Smooth muscle cell (in vitro differentiated cells): ENCODE measurements at regions not wholly inside any gene's neighbourhood (a gene's known extent, or its start where the extent isn't known, plus 50 kb on each side); places are given as distances from the start of the nearest gene placed in this dataset.
"Not testable (repeated sequence)": the region's sequence is repeated elsewhere in the genome, so short reads cannot be mapped to it uniquely, and the experiment has no call there.

ENCODE experiments used
- DNase-seq: peaks from one replicate; lab custom pipeline; 2025; ENCODE audit not compliant: unreplicated experiment; lab: John Stamatoyannopoulos, UW
- H2AFZ ChIP-seq: fragments of 200-600 bp; sonication (generic); 2 replicates; pipeline ENCODE4 v1.6.0; 2016; ENCODE audit warnings: antibody characterized with exemption, low read depth, mild to moderate bottlenecking
- H3F3A ChIP-seq: fragments of 200-600 bp; sonication (generic); 2 replicates; pipeline ENCODE4 v1.6.0; 2017; ENCODE audit warnings: antibody characterized with exemption, low read depth
- H3K27ac ChIP-seq: fragments of 200-600 bp; sonication (generic); 2 replicates; pipeline ENCODE4 v1.5.1; 2016; ENCODE audit warnings: low read depth, mild to moderate bottlenecking
- H3K27me3 ChIP-seq: fragments of 200-600 bp; sonication (generic); 2 replicates; pipeline ENCODE4 v1.6.1; 2016; ENCODE audit warnings: low read depth, mild to moderate bottlenecking
- H3K36me3 ChIP-seq: fragments of 200-600 bp; sonication (generic); 2 replicates; pipeline ENCODE4 v1.5.1; 2016; ENCODE audit warnings: low read depth
- H3K4me1 ChIP-seq: fragments of 200-600 bp; sonication (generic); 2 replicates; pipeline ENCODE4 v1.5.1; 2016; ENCODE audit warnings: low read depth
- H3K4me2 ChIP-seq: fragments of 200-600 bp; sonication (generic); 2 replicates; pipeline ENCODE4 v1.6.0; 2016; ENCODE audit warnings: mild to moderate bottlenecking
- H3K4me3 ChIP-seq: fragments of 200-600 bp; sonication (generic); 2 replicates; pipeline ENCODE4 v1.5.1; 2016; ENCODE audit warnings: mild to moderate bottlenecking
- H3K79me2 ChIP-seq: fragments of 200-600 bp; sonication (generic); 2 replicates; pipeline ENCODE4 v1.6.0; 2016; ENCODE audit warnings: low read depth, mild to moderate bottlenecking
- H3K9ac ChIP-seq: fragments of 200-600 bp; sonication (generic); 2 replicates; pipeline ENCODE4 v1.6.0; 2016; ENCODE audit warnings: low read depth
- H3K9me3 ChIP-seq: fragments of 200-600 bp; sonication (generic); replicated peaks from 2 replicates; pipeline ENCODE4 v1.5.1; 2016; ENCODE audit warnings: low read depth
- H4K20me1 ChIP-seq: fragments of 200-600 bp; sonication (generic); 2 replicates; pipeline ENCODE4 v1.6.0; 2016; ENCODE audit warnings: low read depth
- WGBS: methylation state at CpG from one replicate; pipeline ENCODE4 v1.1.7; 2016; ENCODE audit warnings: low lambda C conversion rate; 5-methylcytosine and 5-hydroxymethylcytosine counted together
- TF ChIP-seq, protein P1 (sequence below): fragments of 200-600 bp; sonication (generic); IDR thresholded peaks from 2 replicates; pipeline ENCODE4 v1.5.1; 2017; ENCODE audit warnings: borderline replicate concordance, mild to moderate bottlenecking, antibody characterized with exemption; ENCODE audit not compliant: insufficient read depth, poor library complexity, severe bottlenecking

DNA sequence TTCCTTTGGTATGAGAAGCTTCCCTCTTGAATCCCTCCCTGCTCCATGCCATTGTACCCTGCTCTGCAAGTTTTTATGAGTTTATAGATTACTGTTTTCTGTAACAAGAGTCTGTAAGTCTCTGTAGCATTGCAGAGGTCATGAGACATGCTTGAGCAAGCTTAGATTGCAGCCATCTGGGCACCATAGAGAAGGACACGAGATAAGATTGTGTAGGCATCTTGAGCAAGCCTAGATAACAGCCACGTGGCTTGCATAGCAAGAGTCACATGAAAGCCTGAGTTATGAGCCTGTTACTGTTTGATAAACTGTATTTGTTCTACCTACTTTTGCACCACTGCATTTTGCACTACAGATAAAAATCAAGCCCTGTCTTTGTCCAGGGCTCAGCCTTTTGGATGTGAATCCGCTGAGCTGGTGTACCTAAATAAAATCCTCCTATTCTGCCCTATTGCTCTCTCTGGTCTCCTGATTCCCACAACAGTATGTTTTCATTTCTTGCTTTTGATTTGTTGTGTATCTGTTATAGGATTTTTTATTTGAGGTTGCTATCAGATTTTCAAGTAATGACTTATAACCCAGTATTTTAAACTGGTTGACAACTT is 127.4 kb upstream of the ANKRD50 start:
- Histone ChIP-seq H3K27ac (no peak overlapping the region), H3K4me3 (no peak overlapping the region), H3K4me1 (no peaks in the 10 kb centered on the region), H3F3A (no peaks in the 10 kb centered on the region), H2AFZ (no peak overlapping the region), H3K4me2 (no peak overlapping the region), H4K20me1 (no peaks in the 10 kb centered on the region), H3K9me3 (peaks cover 20% of the 10 kb centered on the region), H3K9ac (no peak overlapping the region), H3K79me2 (no peaks in the 10 kb centered on the region), H3K36me3 (no peaks in the 10 kb centered on the region), H3K27me3 (no peaks in the 10 kb centered on the region)
- WGBS = 72% methylated on average over 3 of the region's 3 CpGs
- TF ChIP-seq, protein P1, sequence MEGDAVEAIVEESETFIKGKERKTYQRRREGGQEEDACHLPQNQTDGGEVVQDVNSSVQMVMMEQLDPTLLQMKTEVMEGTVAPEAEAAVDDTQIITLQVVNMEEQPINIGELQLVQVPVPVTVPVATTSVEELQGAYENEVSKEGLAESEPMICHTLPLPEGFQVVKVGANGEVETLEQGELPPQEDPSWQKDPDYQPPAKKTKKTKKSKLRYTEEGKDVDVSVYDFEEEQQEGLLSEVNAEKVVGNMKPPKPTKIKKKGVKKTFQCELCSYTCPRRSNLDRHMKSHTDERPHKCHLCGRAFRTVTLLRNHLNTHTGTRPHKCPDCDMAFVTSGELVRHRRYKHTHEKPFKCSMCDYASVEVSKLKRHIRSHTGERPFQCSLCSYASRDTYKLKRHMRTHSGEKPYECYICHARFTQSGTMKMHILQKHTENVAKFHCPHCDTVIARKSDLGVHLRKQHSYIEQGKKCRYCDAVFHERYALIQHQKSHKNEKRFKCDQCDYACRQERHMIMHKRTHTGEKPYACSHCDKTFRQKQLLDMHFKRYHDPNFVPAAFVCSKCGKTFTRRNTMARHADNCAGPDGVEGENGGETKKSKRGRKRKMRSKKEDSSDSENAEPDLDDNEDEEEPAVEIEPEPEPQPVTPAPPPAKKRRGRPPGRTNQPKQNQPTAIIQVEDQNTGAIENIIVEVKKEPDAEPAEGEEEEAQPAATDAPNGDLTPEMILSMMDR = no peak
- DNase-seq = no peak

DNA sequence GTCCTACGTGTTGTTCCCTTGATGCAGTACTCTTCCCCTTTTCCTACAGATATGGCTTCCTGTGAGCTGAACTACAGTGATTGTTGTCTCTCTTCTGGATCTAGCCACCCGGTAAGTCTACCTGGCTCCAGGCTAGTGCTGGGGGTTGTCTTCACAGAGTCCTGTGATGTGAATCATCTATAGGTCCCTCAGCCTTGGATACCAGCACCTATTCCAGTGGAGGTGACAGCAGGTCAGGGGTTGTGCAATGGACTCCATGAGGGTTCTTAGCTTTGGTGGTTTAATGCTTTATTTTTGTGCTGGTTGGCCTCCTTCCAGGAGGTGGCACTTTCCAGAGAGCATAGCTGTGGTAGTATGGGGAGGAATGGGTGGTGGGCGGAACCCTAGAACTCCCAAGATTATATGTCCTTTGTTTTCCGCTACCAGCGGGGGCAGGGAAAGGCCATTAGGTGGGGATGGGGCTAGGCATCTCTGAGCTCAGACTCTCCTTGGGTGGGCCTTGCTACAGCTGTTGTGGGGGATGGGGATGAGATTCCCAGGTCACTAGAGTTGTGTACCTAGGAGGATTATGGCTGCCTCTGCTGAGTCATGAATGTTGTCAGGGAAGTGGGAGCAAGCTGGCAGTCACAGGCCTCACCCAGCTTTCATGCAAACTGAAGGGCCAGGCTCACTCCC is 121.4 kb upstream of the ANKRD50 start:
- Histone ChIP-seq H3K4me1 (no peaks in the 10 kb centered on the region), H3K27ac (no peak overlapping the region), H3K9me3 (peaks cover 3% of the 10 kb centered on the region), H3K4me2 (no peak overlapping the region), H2AFZ (no peak overlapping the region), H4K20me1 (no peaks in the 10 kb centered on the region), H3K36me3 (no peaks in the 10 kb centered on the region), H3K27me3 (no peaks in the 10 kb centered on the region), H3K79me2 (no peaks in the 10 kb centered on the region), H3F3A (no peaks in the 10 kb centered on the region), H3K9ac (no peak overlapping the region), H3K4me3 (no peak overlapping the region)
- WGBS = 100% methylated on average over 5 of the region's 5 CpGs
- DNase-seq = no peak
- TF ChIP-seq, protein P1 = no peak

DNA sequence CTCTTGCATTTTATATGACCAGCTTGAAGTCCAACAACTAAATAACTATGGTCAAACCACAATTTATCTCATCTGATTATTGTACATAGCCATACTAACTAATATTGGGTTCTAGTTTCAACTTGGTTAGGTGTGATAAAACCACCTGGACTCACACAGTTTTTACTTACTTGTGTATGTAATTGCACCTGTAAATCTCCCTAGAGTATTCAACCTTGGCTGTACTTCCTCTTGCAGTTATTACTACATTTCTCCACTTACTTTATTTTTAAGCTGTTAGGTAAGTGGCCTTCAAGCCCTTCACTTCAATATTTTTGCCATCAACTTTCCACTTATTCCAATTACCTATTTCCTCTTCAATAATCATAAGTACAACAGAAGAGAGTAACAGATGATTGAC is 115.8 kb upstream of the ANKRD50 start:
- TF ChIP-seq, protein P1 = no peak

DNA sequence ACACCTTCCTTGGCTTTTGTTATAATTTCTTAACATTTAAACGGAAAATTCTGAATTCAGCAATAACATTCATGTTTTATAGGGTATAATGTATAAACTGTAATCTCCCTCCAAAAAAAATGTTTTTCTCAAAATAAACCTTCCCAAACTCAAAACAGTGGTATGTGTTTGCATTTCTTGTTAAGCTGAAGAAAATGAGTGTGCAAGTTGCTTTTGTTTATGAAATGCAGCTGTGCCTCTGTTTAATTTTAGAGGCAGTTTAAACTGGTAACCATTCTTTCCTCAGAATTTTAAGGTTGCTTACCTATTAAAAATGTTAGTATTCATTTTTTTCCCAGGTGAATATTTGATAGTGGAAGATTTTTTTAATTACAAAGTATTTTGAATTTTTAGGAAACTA is 105.0 kb upstream of the ANKRD50 start:
- H3K27ac ChIP-seq = no peak overlapping the region
- no peak for DNase-seq
- TF ChIP-seq, protein P1 = no peak
- H3K4me2 ChIP-seq = no peak overlapping the region
- H3K4me3 ChIP-seq = no peak overlapping the region
- no peaks in the 10 kb centered on the region for H3F3A ChIP-seq
- peaks cover 3% of the 10 kb centered on the region for H3K36me3 ChIP-seq
- no peaks in the 10 kb centered on the region for H3K79me2 ChIP-seq
- no peaks in the 10 kb centered on the region for H3K4me1 ChIP-seq
- no peaks in the 10 kb centered on the region for H4K20me1 ChIP-seq
- H3K9me3 ChIP-seq = no peaks in the 10 kb centered on the region
- H3K9ac ChIP-seq = no peak overlapping the region
- WGBS = 90% methylated on average over 1 of the region's 1 CpG
- no peaks in the 10 kb centered on the region for H3K27me3 ChIP-seq
- H2AFZ ChIP-seq = no peak overlapping the region

More for the DNA sequence above, 115.8 kb upstream of the ANKRD50 start:
- H3K79me2 ChIP-seq = no peaks in the 10 kb centered on the region
- H3K27me3 ChIP-seq = no peaks in the 10 kb centered on the region
- DNase-seq = no peak
- H3K4me1 ChIP-seq = no peaks in the 10 kb centered on the region
- no peak overlapping the region for H3K4me3 ChIP-seq
- H3K9ac ChIP-seq = no peak overlapping the region
- peaks cover 3% of the 10 kb centered on the region for H3K9me3 ChIP-seq
- H3K27ac ChIP-seq = no peak overlapping the region
- H3F3A ChIP-seq = no peaks in the 10 kb centered on the region
- H4K20me1 ChIP-seq = no peaks in the 10 kb centered on the region
- no peak overlapping the region for H2AFZ ChIP-seq
- H3K4me2 ChIP-seq = no peak overlapping the region
- no peaks in the 10 kb centered on the region for H3K36me3 ChIP-seq

DNA sequence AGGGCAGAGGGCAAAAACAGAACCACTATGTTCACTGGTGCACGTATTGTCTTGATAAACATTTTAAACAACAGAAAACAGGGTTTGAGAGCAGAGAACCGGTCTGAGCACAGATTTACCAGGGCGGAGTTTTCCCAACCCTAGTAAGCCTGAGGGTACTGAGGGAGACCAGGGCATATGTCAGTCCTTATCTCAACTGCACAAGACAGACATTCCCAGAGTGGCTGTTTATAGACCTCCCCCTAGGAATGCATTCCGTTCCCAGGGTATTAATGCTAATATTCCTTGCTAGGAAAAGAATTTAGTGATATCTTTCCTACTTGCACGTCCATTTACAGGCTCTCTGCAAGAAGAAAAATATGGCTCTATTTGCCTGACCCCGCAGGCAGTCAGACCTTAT is 99.7 kb upstream of the ANKRD50 start:
- not testable (repeated sequence) for DNase-seq, H3K4me3 ChIP-seq, H3K4me2 ChIP-seq, H3K27ac ChIP-seq, H3K4me1 ChIP-seq, H3K9ac ChIP-seq, H3K9me3 ChIP-seq, H3K27me3 ChIP-seq, H3K79me2 ChIP-seq, H3K36me3 ChIP-seq, H2AFZ ChIP-seq, H3F3A ChIP-seq, H4K20me1 ChIP-seq
- WGBS = 91% methylated on average over 6 of the region's 6 CpGs
